Loucy (cell line): ENCODE measurements at regions not wholly inside any gene's neighbourhood (a gene's known extent, or its start where the extent isn't known, plus 50 kb on each side); places are given as distances from the start of the nearest gene placed in this dataset.

Experiments
- CTCF ChIP-seq: fragments of 200-600 bp; sonication (generic); conservative IDR thresholded peaks from 2 replicates; pipeline ENCODE4 v1.5.1; 2014; ENCODE audit warnings: mild to moderate bottlenecking, antibody characterized with exemption, low read length
- EZH2phosphoT487 ChIP-seq: fragments of 200-600 bp; IDR thresholded peaks from 2 replicates; pipeline ENCODE4 v1.6.1; 2018; ENCODE audit warnings: antibody characterized with exemption, mild to moderate bottlenecking, moderate library complexity, borderline replicate concordance

- no peak for TF ChIP-seq CTCF
- no peak for TF ChIP-seq EZH2phosphoT487
Observed at GRCh38 chr19:30313353-30313750, 58.8 kb upstream of the ZNF536 start.
